ENCODE measurements at regions not wholly inside any gene's neighbourhood (a gene's known extent, or its start where the extent isn't known, plus 50 kb on each side); places are given as distances from the start of the nearest gene placed in this dataset.

GRCh38 chr5:124653666-124654065, 92.8 kb downstream of the ZNF608 start:
- Histone ChIP-seq H4K20me1 (replicated peaks; ENCODE audit: control insufficient read depth, insufficient read depth, low read length) (no peaks in the 10 kb centered on the region), H3K9ac (ENCODE audit: insufficient read depth in 1 of 2, low read depth in 2 of 2, low read length in 2 of 2) (no peak overlapping the region), H3K4me1 (replicated peaks in 1 of 2; ENCODE audit: control insufficient read depth in 2 of 2, insufficient read depth in 2 of 2, low read length in 2 of 2) (peaks cover 21 to 85% of the 10 kb centered on the region in 2 experiments), H3K27me3 (ENCODE audit: control insufficient read depth in 2 of 2, insufficient read depth in 2 of 2, low read length in 2 of 2) (no peaks in the 10 kb centered on the region), H3K4me2 (ENCODE audit: insufficient read depth, low read length) (no peak overlapping the region), H3K27ac (ENCODE audit: extremely low read depth, low read depth, low read length) (no peak overlapping the region), H3K36me3 (ENCODE audit: control insufficient read depth, insufficient read depth, low read length) (no peaks in the 10 kb centered on the region), H3K79me2 (ENCODE audit: control insufficient read depth, insufficient read depth, low read length) (no peaks in the 10 kb centered on the region), H3K4me3 (no peak overlapping the region), H3K9me3 (replicated peaks; ENCODE audit: control insufficient read depth, insufficient read depth, low read depth, low read length) (no peaks in the 10 kb centered on the region), H2AFZ (ENCODE audit: low read depth, low read length) (no peak overlapping the region), H3K9me1 (ENCODE audit: control insufficient read depth, insufficient read depth, low read length) (no peaks in the 10 kb centered on the region)
- BruUV-seq (replicated peaks): no TSS peak
- intact Hi-C loops (cut with micrococcal nuclease): loop anchor here (10.0 kb wide), 1 partner anchor 1861 kb away; no protein-coding TSS in a partner anchor
- no peak for ATAC-seq
- WGBS (ENCODE audit: insufficient coverage, low coverage, missing lambda C conversion rate): 89% methylated on average over 3 of the region's 3 CpGs
- in situ Hi-C loops (cut with MboI): no loop called here
- CTCF ChIA-PET (ENCODE audit: low intra/inter-chr PET ratio): no interaction called here
- POLR2A ChIA-PET: no interaction called here
- TF ChIP-seq HOMEZ (CRISPR knock-in tag; IDR thresholded peaks at IDR 0.05): no peak
- no peak for DNase-seq (ENCODE audit: extremely low read depth in 1 of 4, low spot score in 3 of 4)
- no peak for FAIRE-seq

GRCh38 chr5:124652892-124653441, 93.5 kb downstream of the ZNF608 start:
- BruUV-seq (replicated peaks): no TSS peak
- Histone ChIP-seq H3K9me1 (ENCODE audit: control insufficient read depth, insufficient read depth, low read length) (no peaks in the 10 kb centered on the region), H3K4me1 (replicated peaks in 1 of 2; ENCODE audit: control insufficient read depth in 2 of 2, insufficient read depth in 2 of 2, low read length in 2 of 2) (peaks cover 21 to 78% of the 10 kb centered on the region in 2 experiments), H3K9me3 (replicated peaks; ENCODE audit: control insufficient read depth, insufficient read depth, low read depth, low read length) (no peaks in the 10 kb centered on the region), H3K9ac (ENCODE audit: insufficient read depth in 1 of 2, low read depth in 2 of 2, low read length in 2 of 2) (no peak overlapping the region), H3K4me3 (no peak overlapping the region), H3K36me3 (ENCODE audit: control insufficient read depth, insufficient read depth, low read length) (no peaks in the 10 kb centered on the region), H3K27me3 (ENCODE audit: control insufficient read depth in 2 of 2, insufficient read depth in 2 of 2, low read length in 2 of 2) (no peaks in the 10 kb centered on the region), H3K27ac (ENCODE audit: extremely low read depth, low read depth, low read length) (no peak overlapping the region), H2AFZ (ENCODE audit: low read depth, low read length) (no peak overlapping the region), H4K20me1 (replicated peaks; ENCODE audit: control insufficient read depth, insufficient read depth, low read length) (no peaks in the 10 kb centered on the region), H3K79me2 (ENCODE audit: control insufficient read depth, insufficient read depth, low read length) (no peaks in the 10 kb centered on the region), H3K4me2 (ENCODE audit: insufficient read depth, low read length) (no peak overlapping the region)
- intact Hi-C loops (cut with micrococcal nuclease) (loop anchor here (10.0 kb wide), 1 partner anchor 1862 kb away; no protein-coding TSS in a partner anchor), in situ Hi-C loops (cut with MboI) (no loop called here)
- ChIA-PET POLR2A (no interaction called here), CTCF (ENCODE audit: low intra/inter-chr PET ratio) (no interaction called here)
- no peak for DNase-seq (ENCODE audit: extremely low read depth in 1 of 4, low spot score in 3 of 4)
- no peak for FAIRE-seq
- ATAC-seq: no peak
- 76% methylated on average over 2 of the region's 2 CpGs for WGBS (ENCODE audit: insufficient coverage, low coverage, missing lambda C conversion rate)
- TF ChIP-seq PTTG1 (tag; IDR thresholded peaks at IDR 0.05; ENCODE audit: low read depth) (no peak), HIVEP1 (CRISPR knock-in tag; IDR thresholded peaks at IDR 0.05) (no peak), ZNF274 (IDR thresholded peaks at IDR 0.05; ENCODE audit: borderline replicate concordance, low read depth, low read length) (no peak), PRDM10 (IDR thresholded peaks at IDR 0.05; ENCODE audit: partially characterized antibody) (no peak), PYGO2 (tag; IDR thresholded peaks at IDR 0.05) (no peak), ELF2 (CRISPR knock-in tag; IDR thresholded peaks at IDR 0.05) (no peak), RB1 (IDR thresholded peaks at IDR 0.05; ENCODE audit: low read depth) (no peak), HDAC1 (IDR thresholded peaks at IDR 0.05) (no peak)

Data from K562 (cell line).